HepG2 (cell line): ENCODE measurements at regions not wholly inside any gene's neighbourhood (a gene's known extent, or its start where the extent isn't known, plus 50 kb on each side); places are given as distances from the start of the nearest gene placed in this dataset.

Source experiments
- ATAC-seq: fragments of 200-7000 bp; cut with Tn5 transposase; 3 replicates; pipeline ENCODE4 v1.9.1; 2020; ENCODE audit warnings: mild to moderate bottlenecking, moderate library complexity
- BruUV-seq: library from RNA; stranded (reverse); fragments of 400-500 nt; replicated peaks from 2 replicates; lab custom pipeline; 2021; lab: Mats Ljungman, UMichigan
- CTCF ChIA-PET: fragments of 300-600 bp; formaldehyde crosslinking; extraction: SDS; loops from one replicate; lab custom pipeline; 2021; ENCODE audit warnings: low total read pairs, inconsistent platforms, low intra/inter-chr PET ratio; lab: Yijun Ruan, JAX
- POLR2A ChIA-PET: fragments of 350-600 bp; sonication (Branson Sonifier 250); formaldehyde crosslinking; loops from one replicate; lab custom pipeline; 2020; ENCODE audit warnings: antibody characterized with exemption, inconsistent platforms; lab: Yijun Ruan, JAX
- DNase-seq: peaks from one replicate; pipeline ENCODE4 v3.0.0-alpha.2; 2015; ENCODE audit warnings: low spot score
- FAIRE-seq: peaks from 3 replicates; lab custom pipeline; 2011; peaks lifted over from hg19 to GRCh38; lab: Jason Lieb, UNC
- H2AFZ ChIP-seq: one replicate; pipeline ENCODE4 v1.6.1; 2011; ENCODE audit warnings: low read length, inconsistent platforms
- H3K27ac ChIP-seq: fragments of 300-600 bp; 3 replicates; pipeline ENCODE4 v1.8.0; 2011; ENCODE audit warnings: mixed run types, mild to moderate bottlenecking, mixed read lengths, low read length, inconsistent platforms; ENCODE audit not compliant: insufficient read depth; ENCODE audit errors: extremely low read length
- H3K27me3 ChIP-seq, 2 experiments: fragments of 200-600 bp in 1 of 2; 2 replicates in 1 of 2; 3 replicates in 1 of 2; pipeline versions ENCODE4 v1.6.0 to v1.8.0; 2011; ENCODE audit warnings: low read length in 2 of 2, mild to moderate bottlenecking in 2 of 2, moderate library complexity in 2 of 2, inconsistent platforms in 1 of 2; ENCODE audit not compliant: insufficient read depth in 2 of 2, control insufficient read depth in 1 of 2
- H3K36me3 ChIP-seq, 2 experiments: fragments of 200-600 bp in 1 of 2; replicated peaks in 1 of 2; 2 replicates in 1 of 2; 3 replicates in 1 of 2; pipeline versions ENCODE4 v1.5.1 to v1.8.0; 2011; ENCODE audit warnings: low read length in 2 of 2, inconsistent platforms in 1 of 2; ENCODE audit not compliant: insufficient read depth in 2 of 2, control insufficient read depth in 1 of 2
- H3K4me1 ChIP-seq: 2 replicates; pipeline ENCODE4 v1.5.1; 2012; ENCODE audit warnings: low read length, inconsistent platforms; ENCODE audit not compliant: insufficient read depth
- H3K4me2 ChIP-seq: 2 replicates; pipeline ENCODE4 v1.6.0; 2011; ENCODE audit warnings: low read depth, low read length, inconsistent platforms
- H3K4me3 ChIP-seq, 3 experiments: fragments of 200-600 bp in 1 of 3; sonication (generic), shearing (Covaris generic) in 1 of 3; replicated peaks in 1 of 3; 2 replicates each; pipeline ENCODE4 v1.5.1; 2011 to 2016; ENCODE audit warnings: low read length in 3 of 3, inconsistent platforms in 2 of 3, low read depth in 2 of 3, mild to moderate bottlenecking in 2 of 3, control low read depth in 1 of 3, mixed read lengths in 1 of 3; ENCODE audit not compliant: insufficient read depth in 1 of 3
- H3K79me2 ChIP-seq: one replicate; pipeline ENCODE4 v1.6.1; 2011; ENCODE audit warnings: low read length, inconsistent platforms; ENCODE audit not compliant: insufficient read depth
- H3K9ac ChIP-seq: 2 replicates; pipeline ENCODE4 v1.6.0; 2011; ENCODE audit warnings: mild to moderate bottlenecking, low read depth, low read length, inconsistent platforms; ENCODE audit not compliant: insufficient read depth
- H3K9me3 ChIP-seq: 2 replicates; pipeline ENCODE4 v1.5.1; 2012; ENCODE audit warnings: mild to moderate bottlenecking, low read length
- H4K20me1 ChIP-seq: 2 replicates; pipeline ENCODE4 v1.6.0; 2011; ENCODE audit warnings: inconsistent platforms, mild to moderate bottlenecking, low read length, moderate library complexity; ENCODE audit not compliant: insufficient read depth
- CENPT ChIP-seq: sonication (generic); formaldehyde crosslinking; IDR thresholded peaks from 2 replicates; pipeline ENCODE4 v1.8.0; 2022; ENCODE audit warnings: low read depth, mild to moderate bottlenecking, moderate library complexity, missing genetic modification reagents
- RXRA ChIP-seq: sonication (generic); formaldehyde crosslinking; IDR thresholded peaks from 2 replicates; pipeline ENCODE4 v1.5.1; 2020; ENCODE audit warnings: missing genetic modification reagents
- SSRP1 ChIP-seq: IDR thresholded peaks from 2 replicates; pipeline ENCODE4 v1.6.1; 2016; ENCODE audit warnings: control low read depth
- ZSCAN30 ChIP-seq: sonication (generic); formaldehyde crosslinking; IDR thresholded peaks from 2 replicates; pipeline ENCODE4 v1.5.0; 2020; ENCODE audit warnings: mild to moderate bottlenecking, missing genetic modification reagents
- whole genome bisulfite sequencing: methylation state at CpG from one replicate; pipeline ENCODE4 v1.1.6; 2017; ENCODE audit warnings: low lambda C conversion rate; 5-methylcytosine and 5-hydroxymethylcytosine counted together
- in situ Hi-C: cut with HindIII; loops from 2 replicates; pipeline ENCODE4 v1.10.0; 2017; ENCODE audit warnings: low pct_unique_long_range_greater_than_20kb; ENCODE audit not compliant: extremely low pct_ligation_motif_present
- intact Hi-C: fragments of 100-400 bp; cut with micrococcal nuclease; formaldehyde crosslinking; loops from one replicate; pipeline ENCODE4 v1.10.0; 2022; ENCODE audit not compliant: unreplicated experiment
- TF ChIP-seq, protein P1 (sequence below), 2 experiments: sonication (generic) in 1 of 2; formaldehyde crosslinking in 1 of 2; IDR thresholded peaks; 2 replicates each; pipeline versions ENCODE4 v1.6.1 to v1.9.0; 2014 to 2022; ENCODE audit warnings: antibody characterized with exemption in 1 of 2, borderline replicate concordance in 1 of 2, inconsistent platforms in 1 of 2, low read depth in 1 of 2, missing genetic modification reagents in 1 of 2
- TF ChIP-seq, protein P2 (sequence below): sonication (generic); formaldehyde crosslinking; IDR thresholded peaks from 2 replicates; pipeline ENCODE4 v1.8.0; 2022; ENCODE audit warnings: low read depth, missing genetic modification reagents
- TF ChIP-seq, protein P3 (sequence below): sonication (generic); formaldehyde crosslinking; IDR thresholded peaks from 2 replicates; pipeline ENCODE4 v1.4.0; 2020; ENCODE audit warnings: missing genetic modification reagents, borderline replicate concordance
- TF ChIP-seq, protein P4 (sequence below): sonication (generic); formaldehyde crosslinking; IDR thresholded peaks from 2 replicates; pipeline ENCODE4 v1.8.1; 2023; ENCODE audit warnings: mild to moderate bottlenecking, missing genetic modification reagents
- TF ChIP-seq, protein P5 (sequence below): sonication (generic); formaldehyde crosslinking; IDR thresholded peaks from 2 replicates; pipeline ENCODE4 v1.5.1; 2020; ENCODE audit warnings: mild to moderate bottlenecking, moderate library complexity, missing genetic modification reagents

DNA sequence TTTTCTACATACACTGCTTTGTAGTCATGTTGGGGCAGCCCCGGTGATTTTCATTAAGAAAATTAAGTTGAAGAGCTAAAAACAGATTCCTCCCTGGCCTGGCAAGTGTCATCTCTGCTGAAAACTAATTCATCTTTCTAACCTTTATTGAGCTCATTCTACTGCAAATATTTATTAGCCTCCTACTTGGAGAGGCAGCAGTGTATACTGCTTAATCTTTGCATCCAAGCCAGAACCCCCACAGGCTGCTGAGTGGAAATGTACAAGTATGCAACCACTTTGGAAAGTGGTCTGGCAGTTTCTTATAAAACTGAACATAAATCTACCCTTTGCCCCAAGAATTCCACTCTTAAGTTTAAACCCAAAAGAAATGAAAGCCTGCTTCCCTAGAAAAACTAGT, 223.4 kb downstream of the DRD1 start:
- H3K9ac ChIP-seq = no peak overlapping the region
- FAIRE-seq (no peak), ATAC-seq (no peak), DNase-seq (no peak)
- CTCF ChIA-PET = no interaction called here
- no peaks in the 10 kb centered on the region for H3K79me2 ChIP-seq
- no peak overlapping the region for H3K27ac ChIP-seq
- POLR2A ChIA-PET = no interaction called here
- no peaks in the 10 kb centered on the region for H3K9me3 ChIP-seq
- H3K4me2 ChIP-seq = no peak overlapping the region
- in situ Hi-C loops = no loop called here
- no peaks in the 10 kb centered on the region for H4K20me1 ChIP-seq
- intact Hi-C loops = no loop called here
- H3K4me1 ChIP-seq = no peaks in the 10 kb centered on the region
- peaks cover 0 to 13% of the 10 kb centered on the region in 2 experiments; a peak in 2 of 5 replicates for H3K27me3 ChIP-seq
- no peaks in the 10 kb centered on the region for H3K36me3 ChIP-seq
- 0% methylated on average over 1 of the region's 1 CpG for WGBS
- no TSS peak for BruUV-seq
- H2AFZ ChIP-seq = no peak overlapping the region
- H3K4me3 ChIP-seq = no peak overlapping the region
- TF ChIP-seq, protein P1, sequence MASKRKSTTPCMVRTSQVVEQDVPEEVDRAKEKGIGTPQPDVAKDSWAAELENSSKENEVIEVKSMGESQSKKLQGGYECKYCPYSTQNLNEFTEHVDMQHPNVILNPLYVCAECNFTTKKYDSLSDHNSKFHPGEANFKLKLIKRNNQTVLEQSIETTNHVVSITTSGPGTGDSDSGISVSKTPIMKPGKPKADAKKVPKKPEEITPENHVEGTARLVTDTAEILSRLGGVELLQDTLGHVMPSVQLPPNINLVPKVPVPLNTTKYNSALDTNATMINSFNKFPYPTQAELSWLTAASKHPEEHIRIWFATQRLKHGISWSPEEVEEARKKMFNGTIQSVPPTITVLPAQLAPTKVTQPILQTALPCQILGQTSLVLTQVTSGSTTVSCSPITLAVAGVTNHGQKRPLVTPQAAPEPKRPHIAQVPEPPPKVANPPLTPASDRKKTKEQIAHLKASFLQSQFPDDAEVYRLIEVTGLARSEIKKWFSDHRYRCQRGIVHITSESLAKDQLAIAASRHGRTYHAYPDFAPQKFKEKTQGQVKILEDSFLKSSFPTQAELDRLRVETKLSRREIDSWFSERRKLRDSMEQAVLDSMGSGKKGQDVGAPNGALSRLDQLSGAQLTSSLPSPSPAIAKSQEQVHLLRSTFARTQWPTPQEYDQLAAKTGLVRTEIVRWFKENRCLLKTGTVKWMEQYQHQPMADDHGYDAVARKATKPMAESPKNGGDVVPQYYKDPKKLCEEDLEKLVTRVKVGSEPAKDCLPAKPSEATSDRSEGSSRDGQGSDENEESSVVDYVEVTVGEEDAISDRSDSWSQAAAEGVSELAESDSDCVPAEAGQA (IDR thresholded peaks at IDR 0.05; ENCODE audit: low read depth) = no peak
- TF ChIP-seq, protein P1 (CRISPR knock-in tag; IDR thresholded peaks at IDR 0.05; ENCODE audit: borderline replicate concordance) = no peak
- TF ChIP-seq, protein P2, sequence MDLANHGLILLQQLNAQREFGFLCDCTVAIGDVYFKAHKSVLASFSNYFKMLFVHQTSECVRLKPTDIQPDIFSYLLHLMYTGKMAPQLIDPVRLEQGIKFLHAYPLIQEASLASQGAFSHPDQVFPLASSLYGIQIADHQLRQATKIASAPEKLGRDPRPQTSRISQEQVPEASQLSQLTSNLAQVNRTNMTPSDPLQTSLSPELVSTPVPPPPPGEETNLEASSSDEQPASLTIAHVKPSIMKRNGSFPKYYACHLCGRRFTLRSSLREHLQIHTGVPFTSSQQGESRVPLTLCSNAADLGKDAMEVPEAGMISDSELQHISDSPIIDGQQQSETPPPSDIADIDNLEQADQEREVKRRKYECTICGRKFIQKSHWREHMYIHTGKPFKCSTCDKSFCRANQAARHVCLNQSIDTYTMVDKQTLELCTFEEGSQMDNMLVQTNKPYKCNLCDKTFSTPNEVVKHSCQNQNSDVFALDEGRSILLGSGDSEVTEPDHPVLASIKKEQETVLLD (CRISPR knock-in tag) = no peak
- TF ChIP-seq ZSCAN30 (CRISPR knock-in tag) (no peak), RXRA (CRISPR knock-in tag) (no peak), SSRP1 (CRISPR knock-in tag) (no peak), CENPT (CRISPR knock-in tag) (no peak)
- TF ChIP-seq, protein P3, sequence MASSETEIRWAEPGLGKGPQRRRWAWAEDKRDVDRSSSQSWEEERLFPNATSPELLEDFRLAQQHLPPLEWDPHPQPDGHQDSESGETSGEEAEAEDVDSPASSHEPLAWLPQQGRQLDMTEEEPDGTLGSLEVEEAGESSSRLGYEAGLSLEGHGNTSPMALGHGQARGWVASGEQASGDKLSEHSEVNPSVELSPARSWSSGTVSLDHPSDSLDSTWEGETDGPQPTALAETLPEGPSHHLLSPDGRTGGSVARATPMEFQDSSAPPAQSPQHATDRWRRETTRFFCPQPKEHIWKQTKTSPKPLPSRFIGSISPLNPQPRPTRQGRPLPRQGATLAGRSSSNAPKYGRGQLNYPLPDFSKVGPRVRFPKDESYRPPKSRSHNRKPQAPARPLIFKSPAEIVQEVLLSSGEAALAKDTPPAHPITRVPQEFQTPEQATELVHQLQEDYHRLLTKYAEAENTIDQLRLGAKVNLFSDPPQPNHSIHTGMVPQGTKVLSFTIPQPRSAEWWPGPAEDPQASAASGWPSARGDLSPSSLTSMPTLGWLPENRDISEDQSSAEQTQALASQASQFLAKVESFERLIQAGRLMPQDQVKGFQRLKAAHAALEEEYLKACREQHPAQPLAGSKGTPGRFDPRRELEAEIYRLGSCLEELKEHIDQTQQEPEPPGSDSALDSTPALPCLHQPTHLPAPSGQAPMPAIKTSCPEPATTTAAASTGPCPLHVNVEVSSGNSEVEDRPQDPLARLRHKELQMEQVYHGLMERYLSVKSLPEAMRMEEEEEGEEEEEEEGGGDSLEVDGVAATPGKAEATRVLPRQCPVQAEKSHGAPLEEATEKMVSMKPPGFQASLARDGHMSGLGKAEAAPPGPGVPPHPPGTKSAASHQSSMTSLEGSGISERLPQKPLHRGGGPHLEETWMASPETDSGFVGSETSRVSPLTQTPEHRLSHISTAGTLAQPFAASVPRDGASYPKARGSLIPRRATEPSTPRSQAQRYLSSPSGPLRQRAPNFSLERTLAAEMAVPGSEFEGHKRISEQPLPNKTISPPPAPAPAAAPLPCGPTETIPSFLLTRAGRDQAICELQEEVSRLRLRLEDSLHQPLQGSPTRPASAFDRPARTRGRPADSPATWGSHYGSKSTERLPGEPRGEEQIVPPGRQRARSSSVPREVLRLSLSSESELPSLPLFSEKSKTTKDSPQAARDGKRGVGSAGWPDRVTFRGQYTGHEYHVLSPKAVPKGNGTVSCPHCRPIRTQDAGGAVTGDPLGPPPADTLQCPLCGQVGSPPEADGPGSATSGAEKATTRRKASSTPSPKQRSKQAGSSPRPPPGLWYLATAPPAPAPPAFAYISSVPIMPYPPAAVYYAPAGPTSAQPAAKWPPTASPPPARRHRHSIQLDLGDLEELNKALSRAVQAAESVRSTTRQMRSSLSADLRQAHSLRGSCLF (CRISPR knock-in tag) = no peak
- TF ChIP-seq, protein P4, sequence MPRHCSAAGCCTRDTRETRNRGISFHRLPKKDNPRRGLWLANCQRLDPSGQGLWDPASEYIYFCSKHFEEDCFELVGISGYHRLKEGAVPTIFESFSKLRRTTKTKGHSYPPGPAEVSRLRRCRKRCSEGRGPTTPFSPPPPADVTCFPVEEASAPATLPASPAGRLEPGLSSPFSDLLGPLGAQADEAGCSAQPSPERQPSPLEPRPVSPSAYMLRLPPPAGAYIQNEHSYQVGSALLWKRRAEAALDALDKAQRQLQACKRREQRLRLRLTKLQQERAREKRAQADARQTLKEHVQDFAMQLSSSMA (CRISPR knock-in tag) = no peak
- TF ChIP-seq, protein P5, sequence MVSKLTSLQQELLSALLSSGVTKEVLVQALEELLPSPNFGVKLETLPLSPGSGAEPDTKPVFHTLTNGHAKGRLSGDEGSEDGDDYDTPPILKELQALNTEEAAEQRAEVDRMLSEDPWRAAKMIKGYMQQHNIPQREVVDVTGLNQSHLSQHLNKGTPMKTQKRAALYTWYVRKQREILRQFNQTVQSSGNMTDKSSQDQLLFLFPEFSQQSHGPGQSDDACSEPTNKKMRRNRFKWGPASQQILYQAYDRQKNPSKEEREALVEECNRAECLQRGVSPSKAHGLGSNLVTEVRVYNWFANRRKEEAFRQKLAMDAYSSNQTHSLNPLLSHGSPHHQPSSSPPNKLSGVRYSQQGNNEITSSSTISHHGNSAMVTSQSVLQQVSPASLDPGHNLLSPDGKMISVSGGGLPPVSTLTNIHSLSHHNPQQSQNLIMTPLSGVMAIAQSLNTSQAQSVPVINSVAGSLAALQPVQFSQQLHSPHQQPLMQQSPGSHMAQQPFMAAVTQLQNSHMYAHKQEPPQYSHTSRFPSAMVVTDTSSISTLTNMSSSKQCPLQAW = no peak
